OCI-LY7 (cell line): ENCODE measurements at regions not wholly inside any gene's neighbourhood (a gene's known extent, or its start where the extent isn't known, plus 50 kb on each side); places are given as distances from the start of the nearest gene placed in this dataset.

Experiments
- BruUV-seq: library from RNA; stranded (reverse); fragments of 400-500 nt; replicated peaks from 2 replicates; lab custom pipeline; 2021; lab: Mats Ljungman, UMichigan
- CTCF ChIA-PET: fragments of 300-600 bp; sonication (Branson Sonifier 250); formaldehyde crosslinking; loops from one replicate; lab custom pipeline; 2022; ENCODE audit warnings: antibody characterized with exemption; ENCODE audit not compliant: unreplicated experiment; lab: Charles Lee
- POLR2A ChIA-PET: fragments of 300-600 bp; sonication (Branson Sonifier 250); formaldehyde crosslinking; loops from one replicate; lab custom pipeline; 2022; ENCODE audit warnings: antibody characterized with exemption; lab: Charles Lee
- DNase-seq: peaks from one replicate; pipeline ENCODE4 v3.0.0-alpha.2; 2015; ENCODE audit warnings: low spot score
- H2AFZ ChIP-seq: fragments of 200-600 bp; sonication (generic), shearing (Covaris generic); 2 replicates; pipeline ENCODE4 v1.6.1; 2014; ENCODE audit warnings: mild to moderate bottlenecking, antibody characterized with exemption, low read length, moderate library complexity
- H3K27ac ChIP-seq: fragments of 200-600 bp; sonication (generic); 2 replicates; pipeline ENCODE4 v1.5.1; 2014; ENCODE audit warnings: mixed run types, low read depth, mild to moderate bottlenecking, moderate library complexity, low read length, inconsistent platforms; ENCODE audit not compliant: poor library complexity, severe bottlenecking
- H3K36me3 ChIP-seq: fragments of 200-600 bp; sonication (generic); 2 replicates; pipeline ENCODE4 v1.6.1; 2014; ENCODE audit warnings: mild to moderate bottlenecking, antibody characterized with exemption, low read length, moderate library complexity, mixed read lengths; ENCODE audit not compliant: insufficient read depth
- H3K4me1 ChIP-seq: fragments of 200-600 bp; sonication (generic); 2 replicates; pipeline ENCODE4 v1.5.1; 2014; ENCODE audit warnings: mild to moderate bottlenecking, low read length; ENCODE audit not compliant: insufficient read depth, poor library complexity, severe bottlenecking
- H3K4me2 ChIP-seq: fragments of 200-600 bp; sonication (generic); 2 replicates; pipeline ENCODE4 v1.6.1; 2014; ENCODE audit warnings: mild to moderate bottlenecking, low read length
- H3K4me3 ChIP-seq: fragments of 200-600 bp; sonication (generic); 2 replicates; pipeline ENCODE4 v1.5.1; 2014; ENCODE audit warnings: mild to moderate bottlenecking, low read depth, low read length; ENCODE audit not compliant: poor library complexity, severe bottlenecking
- H3K79me2 ChIP-seq: fragments of 200-600 bp; sonication (generic); 2 replicates; pipeline ENCODE4 v1.6.1; 2016; ENCODE audit warnings: low read depth, mild to moderate bottlenecking, low read length, moderate library complexity, mixed read lengths; ENCODE audit not compliant: insufficient read depth
- H3K9me2 ChIP-seq: fragments of 200-600 bp; sonication (generic); 2 replicates; pipeline ENCODE4 v1.6.1; 2016; ENCODE audit warnings: mild to moderate bottlenecking, low read length, mixed read lengths; ENCODE audit not compliant: insufficient read depth
- H3K9me3 ChIP-seq: fragments of 200-600 bp; sonication (generic); 2 replicates; pipeline ENCODE4 v1.6.1; 2014; ENCODE audit warnings: mild to moderate bottlenecking, mixed run types, low read length, mixed read lengths
- H4K20me1 ChIP-seq: fragments of 200-600 bp; sonication (generic); 2 replicates; pipeline ENCODE4 v1.6.1; 2014; ENCODE audit warnings: mild to moderate bottlenecking, antibody characterized with exemption, low read length, moderate library complexity, mixed read lengths; ENCODE audit not compliant: insufficient read depth
- EZH2phosphoT487 ChIP-seq: fragments of 200-600 bp; sonication (generic); IDR thresholded peaks from 2 replicates; pipeline ENCODE4 v1.6.1; 2018; ENCODE audit warnings: low read depth, borderline replicate concordance, mild to moderate bottlenecking, mixed run types, antibody characterized with exemption, low read length, moderate library complexity, mixed read lengths
- intact Hi-C: fragments of 100-400 bp; cut with micrococcal nuclease; formaldehyde crosslinking; loops from one replicate; pipeline ENCODE4 v1.10.0; 2022; ENCODE audit not compliant: unreplicated experiment
- TF ChIP-seq, protein P1 (sequence below): fragments of 200-600 bp; sonication (generic); conservative IDR thresholded peaks from 2 replicates; pipeline ENCODE4 v1.5.1; 2014; ENCODE audit warnings: mild to moderate bottlenecking, antibody characterized with exemption, low read length, moderate library complexity, mixed read lengths

GRCh38 chr16:72278301-72278700, 106.3 kb upstream of the PMFBP1 start:
- Histone ChIP-seq H3K36me3 (no peaks in the 10 kb centered on the region), H2AFZ (no peak overlapping the region), H4K20me1 (no peaks in the 10 kb centered on the region), H3K9me3 (no peaks in the 10 kb centered on the region), H3K4me1 (no peaks in the 10 kb centered on the region), H3K27ac (no peak overlapping the region), H3K4me2 (no peak overlapping the region), H3K9me2 (no peaks in the 10 kb centered on the region), H3K4me3 (no peak overlapping the region), H3K79me2 (no peaks in the 10 kb centered on the region)
- no peak for TF ChIP-seq EZH2phosphoT487
- TF ChIP-seq, protein P1, sequence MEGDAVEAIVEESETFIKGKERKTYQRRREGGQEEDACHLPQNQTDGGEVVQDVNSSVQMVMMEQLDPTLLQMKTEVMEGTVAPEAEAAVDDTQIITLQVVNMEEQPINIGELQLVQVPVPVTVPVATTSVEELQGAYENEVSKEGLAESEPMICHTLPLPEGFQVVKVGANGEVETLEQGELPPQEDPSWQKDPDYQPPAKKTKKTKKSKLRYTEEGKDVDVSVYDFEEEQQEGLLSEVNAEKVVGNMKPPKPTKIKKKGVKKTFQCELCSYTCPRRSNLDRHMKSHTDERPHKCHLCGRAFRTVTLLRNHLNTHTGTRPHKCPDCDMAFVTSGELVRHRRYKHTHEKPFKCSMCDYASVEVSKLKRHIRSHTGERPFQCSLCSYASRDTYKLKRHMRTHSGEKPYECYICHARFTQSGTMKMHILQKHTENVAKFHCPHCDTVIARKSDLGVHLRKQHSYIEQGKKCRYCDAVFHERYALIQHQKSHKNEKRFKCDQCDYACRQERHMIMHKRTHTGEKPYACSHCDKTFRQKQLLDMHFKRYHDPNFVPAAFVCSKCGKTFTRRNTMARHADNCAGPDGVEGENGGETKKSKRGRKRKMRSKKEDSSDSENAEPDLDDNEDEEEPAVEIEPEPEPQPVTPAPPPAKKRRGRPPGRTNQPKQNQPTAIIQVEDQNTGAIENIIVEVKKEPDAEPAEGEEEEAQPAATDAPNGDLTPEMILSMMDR, result no peak
- POLR2A ChIA-PET, result interaction anchor here (0.6 to 1.3 kb wide), 4 partner anchors 13 to 139 kb away, joined by 3 read pairs; no protein-coding TSS in a partner anchor
- CTCF ChIA-PET, result no interaction called here
- DNase-seq, result no peak
- no TSS peak for BruUV-seq
- intact Hi-C loops, result no loop called here

GRCh38 chr16:72277749-72278148, 105.8 kb upstream of the PMFBP1 start:
- ChIA-PET CTCF (no interaction called here), POLR2A (interaction anchor here (0.6 to 1.3 kb wide), 3 partner anchors 14 to 101 kb away, joined by 3 read pairs; no protein-coding TSS in a partner anchor)
- Histone ChIP-seq H3K4me3 (no peak overlapping the region), H3K9me3 (no peaks in the 10 kb centered on the region), H3K79me2 (no peaks in the 10 kb centered on the region), H3K4me2 (no peak overlapping the region), H3K9me2 (no peaks in the 10 kb centered on the region), H3K4me1 (no peaks in the 10 kb centered on the region), H2AFZ (no peak overlapping the region), H3K27ac (no peak overlapping the region), H4K20me1 (no peaks in the 10 kb centered on the region), H3K36me3 (no peaks in the 10 kb centered on the region)
- BruUV-seq, result no TSS peak
- no peak for DNase-seq
- intact Hi-C loops, result no loop called here
- no peak for TF ChIP-seq EZH2phosphoT487
- TF ChIP-seq, protein P1, result no peak

GRCh38 chr16:72271699-72272240, 99.8 kb upstream of the PMFBP1 start:
- DNase-seq, result no peak
- POLR2A ChIA-PET, result no interaction called here
- Histone ChIP-seq H3K4me3 (no peak overlapping the region), H3K4me2 (no peak overlapping the region), H4K20me1 (no peaks in the 10 kb centered on the region), H3K9me2 (no peaks in the 10 kb centered on the region), H3K36me3 (no peaks in the 10 kb centered on the region), H3K27ac (no peak overlapping the region), H3K79me2 (no peaks in the 10 kb centered on the region), H3K9me3 (no peaks in the 10 kb centered on the region), H3K4me1 (no peaks in the 10 kb centered on the region), H2AFZ (no peak overlapping the region)
- no TSS peak for BruUV-seq
- intact Hi-C loops, result no loop called here
- CTCF ChIA-PET, result no interaction called here
- no peak for TF ChIP-seq EZH2phosphoT487
- TF ChIP-seq, protein P1, result no peak
